ENCODE measurements at regions not wholly inside any gene's neighbourhood (a gene's known extent, or its start where the extent isn't known, plus 50 kb on each side); places are given as distances from the start of the nearest gene placed in this dataset.

- POLR2A ChIA-PET = interaction anchor here (1.0 kb wide), 1 partner anchor 9 kb away, joined by 3 read pairs; no protein-coding TSS in a partner anchor
- CTCF ChIA-PET = interaction anchor here (0.6 kb wide), 1 partner anchor 428 kb away, joined by 3 read pairs; no protein-coding TSS in a partner anchor
- DNase-seq (ENCODE audit: extremely low spot score) = no peak
- TF ChIP-seq FOXK2 (IDR thresholded peaks at IDR 0.05) (no peak), NFRKB (IDR thresholded peaks at IDR 0.05) (no peak), LEF1 (IDR thresholded peaks at IDR 0.05; ENCODE audit: borderline replicate concordance) (no peak), HDGF (IDR thresholded peaks at IDR 0.05; ENCODE audit: borderline replicate concordance) (no peak), BHLHE40 (IDR thresholded peaks at IDR 0.05; ENCODE audit: borderline replicate concordance) (no peak), ARNT (IDR thresholded peaks at IDR 0.05) (no peak), FOXM1 (IDR thresholded peaks at IDR 0.05; ENCODE audit: borderline replicate concordance) (no peak), TARDBP (IDR thresholded peaks at IDR 0.05) (no peak)
These were observed 139.8 kb upstream of the MTNR1B start for GRCh38 chr11:92829671-92830070.

- DNase-seq (ENCODE audit: extremely low spot score) = no peak
- POLR2A ChIA-PET = interaction anchor here (1.0 kb wide), 1 partner anchor 8 kb away, joined by 3 read pairs; no protein-coding TSS in a partner anchor
- CTCF ChIA-PET = no interaction called here
- no peak for TF ChIP-seq ZNF384 (IDR thresholded peaks at IDR 0.05)
- TF ChIP-seq FOXM1 (IDR thresholded peaks at IDR 0.05; ENCODE audit: borderline replicate concordance) = no peak
- TF ChIP-seq PKNOX1 (IDR thresholded peaks at IDR 0.05) = peak; percentile 55
These were observed 138.9 kb upstream of the MTNR1B start for GRCh38 chr11:92830377-92831155.

- CTCF ChIA-PET = interaction anchor here (0.6 kb wide), 1 partner anchor 27 kb away, joined by 5 read pairs; no protein-coding TSS in a partner anchor
- TF ChIP-seq ZNF384 (IDR thresholded peaks at IDR 0.05) = no peak
- no peak for TF ChIP-seq SUZ12 (IDR thresholded peaks at IDR 0.05)
- TF ChIP-seq L3MBTL2 (conservative IDR thresholded peaks at IDR 0.05) = no peak
- no peak for TF ChIP-seq PKNOX1 (IDR thresholded peaks at IDR 0.05)
- TF ChIP-seq ELF4 (IDR thresholded peaks at IDR 0.05) = no peak
- TF ChIP-seq FOXK2 (IDR thresholded peaks at IDR 0.05) = no peak
- no peak for TF ChIP-seq FOXA1 (IDR thresholded peaks at IDR 0.05)
- TF ChIP-seq HDGF (IDR thresholded peaks at IDR 0.05; ENCODE audit: borderline replicate concordance) = no peak
- TF ChIP-seq SP1 (IDR thresholded peaks at IDR 0.05) = no peak
- TF ChIP-seq NFRKB (IDR thresholded peaks at IDR 0.05) = no peak
- TF ChIP-seq FOXM1 (IDR thresholded peaks at IDR 0.05; ENCODE audit: borderline replicate concordance) = no peak
- no peak for TF ChIP-seq LEF1 (IDR thresholded peaks at IDR 0.05; ENCODE audit: borderline replicate concordance)
- TF ChIP-seq CTBP1 (IDR thresholded peaks at IDR 0.05; ENCODE audit: borderline replicate concordance) = no peak
- no peak for TF ChIP-seq BHLHE40 (IDR thresholded peaks at IDR 0.05; ENCODE audit: borderline replicate concordance)
- no peak for DNase-seq (ENCODE audit: extremely low spot score)
- POLR2A ChIA-PET = no interaction called here
These were observed 135.0 kb upstream of the MTNR1B start for GRCh38 chr11:92834296-92835020.

GRCh38 chr11:92837595-92837994 lies 131.9 kb upstream of the MTNR1B start:
- ChIA-PET CTCF (no interaction called here), POLR2A (no interaction called here)
- DNase-seq (ENCODE audit: extremely low spot score) = no peak
- no peak for TF ChIP-seq LEF1 (IDR thresholded peaks at IDR 0.05; ENCODE audit: borderline replicate concordance)
- TF ChIP-seq PKNOX1 (IDR thresholded peaks at IDR 0.05) = no peak
- TF ChIP-seq ARNT (IDR thresholded peaks at IDR 0.05) = no peak
- no peak for TF ChIP-seq SP1 (IDR thresholded peaks at IDR 0.05)
- TF ChIP-seq FOXK2 (IDR thresholded peaks at IDR 0.05) = no peak
- TF ChIP-seq ELF4 (IDR thresholded peaks at IDR 0.05) = no peak
- no peak for TF ChIP-seq ZNF384 (IDR thresholded peaks at IDR 0.05)
- no peak for TF ChIP-seq NFRKB (IDR thresholded peaks at IDR 0.05)
- no peak for TF ChIP-seq CTBP1 (IDR thresholded peaks at IDR 0.05; ENCODE audit: borderline replicate concordance)
- no peak for TF ChIP-seq BHLHE40 (IDR thresholded peaks at IDR 0.05; ENCODE audit: borderline replicate concordance)

- POLR2A ChIA-PET = interaction anchor here (0.7 to 1.2 kb wide), 2 partner anchors 9 to 46 kb away, joined by 3 to 4 read pairs; no protein-coding TSS in a partner anchor
- peak; percentile 74 for DNase-seq (ENCODE audit: extremely low spot score)
- no peak for TF ChIP-seq FOXM1 (IDR thresholded peaks at IDR 0.05; ENCODE audit: borderline replicate concordance)
- TF ChIP-seq NFRKB (IDR thresholded peaks at IDR 0.05) = no peak
- TF ChIP-seq ELF4 (IDR thresholded peaks at IDR 0.05) = no peak
- TF ChIP-seq L3MBTL2 (conservative IDR thresholded peaks at IDR 0.05) = no peak; the same call in none of the 2 replicates
- peak; percentile 80; the same call in 1 of the 2 replicates for TF ChIP-seq FOXK2 (IDR thresholded peaks at IDR 0.05)
- TF ChIP-seq PKNOX1 (IDR thresholded peaks at IDR 0.05) = peak; percentile 98
- peak; percentile 99 for TF ChIP-seq ARNT (IDR thresholded peaks at IDR 0.05)
- TF ChIP-seq TARDBP (IDR thresholded peaks at IDR 0.05) = no peak
- no peak for TF ChIP-seq SUZ12 (IDR thresholded peaks at IDR 0.05)
- peak; percentile 99 for TF ChIP-seq CTBP1 (IDR thresholded peaks at IDR 0.05; ENCODE audit: borderline replicate concordance)
- no peak for TF ChIP-seq HDGF (IDR thresholded peaks at IDR 0.05; ENCODE audit: borderline replicate concordance)
- TF ChIP-seq FOXA1 (IDR thresholded peaks at IDR 0.05) = no peak
- TF ChIP-seq LEF1 (IDR thresholded peaks at IDR 0.05; ENCODE audit: borderline replicate concordance) = peak; percentile 96
- no peak for TF ChIP-seq ZNF384 (IDR thresholded peaks at IDR 0.05)
- TF ChIP-seq SP1 (IDR thresholded peaks at IDR 0.05) = no peak
- TF ChIP-seq BHLHE40 (IDR thresholded peaks at IDR 0.05; ENCODE audit: borderline replicate concordance) = no peak
- CTCF ChIA-PET = no interaction called here
These were observed 130.6 kb upstream of the MTNR1B start for GRCh38 chr11:92838759-92839310.

All from HEK293T (cell line).